ENCODE measurements at regions not wholly inside any gene's neighbourhood (a gene's known extent, or its start where the extent isn't known, plus 50 kb on each side); places are given as distances from the start of the nearest gene placed in this dataset.

- no peak for TF ChIP-seq GABPA (IDR thresholded peaks at IDR 0.05; ENCODE audit: low read depth)
- no peak for TF ChIP-seq REST (IDR thresholded peaks at IDR 0.05; ENCODE audit: insufficient replicate concordance, low read depth)
- TF ChIP-seq CTCF (IDR thresholded peaks at IDR 0.05; ENCODE audit: insufficient read depth, low read length): no peak
- no peak for TF ChIP-seq POLR2AphosphoS5 (IDR thresholded peaks at IDR 0.05; ENCODE audit: low read depth)
- no peak for TF ChIP-seq SPI1 (IDR thresholded peaks at IDR 0.05; ENCODE audit: borderline replicate concordance, low read depth)
These were observed 239.3 kb downstream of the LMO4 start for GRCh38 chr1:87568005-87568404.

All from HL-60 (cell line).